Neural progenitor cell (in vitro differentiated cells): ENCODE measurements at regions not wholly inside any gene's neighbourhood (a gene's known extent, or its start where the extent isn't known, plus 50 kb on each side); places are given as distances from the start of the nearest gene placed in this dataset.

Source experiments
- EZH2 ChIP-seq: fragments of 200-600 bp; sonication (generic); IDR thresholded peaks from 2 replicates; pipeline ENCODE4 v1.6.1; 2017; ENCODE audit warnings: antibody characterized with exemption, mild to moderate bottlenecking, moderate library complexity
- EZH2phosphoT487 ChIP-seq: fragments of 200-600 bp; sonication (generic); IDR thresholded peaks from 2 replicates; pipeline ENCODE4 v1.6.1; 2017; ENCODE audit warnings: antibody characterized with exemption
- TF ChIP-seq, protein P1 (sequence below): fragments of 200-600 bp; sonication (generic); IDR thresholded peaks from 2 replicates; pipeline ENCODE4 v1.5.1; 2017; ENCODE audit warnings: antibody characterized with exemption, mild to moderate bottlenecking

DNA sequence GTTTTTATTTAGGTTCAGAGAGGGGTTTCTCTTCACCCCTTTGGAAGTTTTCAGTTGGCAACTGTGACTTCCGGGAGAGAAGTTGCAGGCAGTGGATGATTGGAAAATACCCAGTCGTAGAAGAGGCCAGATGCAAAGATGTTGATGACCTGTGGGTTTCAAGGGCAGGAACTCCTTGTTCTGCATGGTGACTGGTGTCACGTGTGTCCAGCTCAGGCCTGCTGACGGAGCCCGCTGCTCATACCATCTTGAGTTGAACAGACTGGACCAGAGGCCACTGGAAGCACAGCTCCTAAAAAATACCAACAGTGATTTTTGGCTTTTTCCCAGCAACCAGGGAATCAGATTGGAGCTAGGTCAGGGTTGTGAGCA lies 243.9 kb upstream of the KLF4 start:
- TF ChIP-seq, protein P1, sequence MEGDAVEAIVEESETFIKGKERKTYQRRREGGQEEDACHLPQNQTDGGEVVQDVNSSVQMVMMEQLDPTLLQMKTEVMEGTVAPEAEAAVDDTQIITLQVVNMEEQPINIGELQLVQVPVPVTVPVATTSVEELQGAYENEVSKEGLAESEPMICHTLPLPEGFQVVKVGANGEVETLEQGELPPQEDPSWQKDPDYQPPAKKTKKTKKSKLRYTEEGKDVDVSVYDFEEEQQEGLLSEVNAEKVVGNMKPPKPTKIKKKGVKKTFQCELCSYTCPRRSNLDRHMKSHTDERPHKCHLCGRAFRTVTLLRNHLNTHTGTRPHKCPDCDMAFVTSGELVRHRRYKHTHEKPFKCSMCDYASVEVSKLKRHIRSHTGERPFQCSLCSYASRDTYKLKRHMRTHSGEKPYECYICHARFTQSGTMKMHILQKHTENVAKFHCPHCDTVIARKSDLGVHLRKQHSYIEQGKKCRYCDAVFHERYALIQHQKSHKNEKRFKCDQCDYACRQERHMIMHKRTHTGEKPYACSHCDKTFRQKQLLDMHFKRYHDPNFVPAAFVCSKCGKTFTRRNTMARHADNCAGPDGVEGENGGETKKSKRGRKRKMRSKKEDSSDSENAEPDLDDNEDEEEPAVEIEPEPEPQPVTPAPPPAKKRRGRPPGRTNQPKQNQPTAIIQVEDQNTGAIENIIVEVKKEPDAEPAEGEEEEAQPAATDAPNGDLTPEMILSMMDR = no peak
- TF ChIP-seq EZH2 (no peak), EZH2phosphoT487 (no peak)
